Activated T-cell treated with anti-CD3 and anti-CD28 coated beads, Interleukin-2, amount 50 U/mL, for 1 hour (primary cell): ENCODE measurements at regions not wholly inside any gene's neighbourhood (a gene's known extent, or its start where the extent isn't known, plus 50 kb on each side); places are given as distances from the start of the nearest gene placed in this dataset.
"Not testable (repeated sequence)": the region's sequence is repeated elsewhere in the genome, so short reads cannot be mapped to it uniquely, and the experiment has no call there.

ENCODE experiments used
- DNase-seq: peaks from one replicate; pipeline ENCODE4 v3.0.0-alpha.2; 2020

DNA sequence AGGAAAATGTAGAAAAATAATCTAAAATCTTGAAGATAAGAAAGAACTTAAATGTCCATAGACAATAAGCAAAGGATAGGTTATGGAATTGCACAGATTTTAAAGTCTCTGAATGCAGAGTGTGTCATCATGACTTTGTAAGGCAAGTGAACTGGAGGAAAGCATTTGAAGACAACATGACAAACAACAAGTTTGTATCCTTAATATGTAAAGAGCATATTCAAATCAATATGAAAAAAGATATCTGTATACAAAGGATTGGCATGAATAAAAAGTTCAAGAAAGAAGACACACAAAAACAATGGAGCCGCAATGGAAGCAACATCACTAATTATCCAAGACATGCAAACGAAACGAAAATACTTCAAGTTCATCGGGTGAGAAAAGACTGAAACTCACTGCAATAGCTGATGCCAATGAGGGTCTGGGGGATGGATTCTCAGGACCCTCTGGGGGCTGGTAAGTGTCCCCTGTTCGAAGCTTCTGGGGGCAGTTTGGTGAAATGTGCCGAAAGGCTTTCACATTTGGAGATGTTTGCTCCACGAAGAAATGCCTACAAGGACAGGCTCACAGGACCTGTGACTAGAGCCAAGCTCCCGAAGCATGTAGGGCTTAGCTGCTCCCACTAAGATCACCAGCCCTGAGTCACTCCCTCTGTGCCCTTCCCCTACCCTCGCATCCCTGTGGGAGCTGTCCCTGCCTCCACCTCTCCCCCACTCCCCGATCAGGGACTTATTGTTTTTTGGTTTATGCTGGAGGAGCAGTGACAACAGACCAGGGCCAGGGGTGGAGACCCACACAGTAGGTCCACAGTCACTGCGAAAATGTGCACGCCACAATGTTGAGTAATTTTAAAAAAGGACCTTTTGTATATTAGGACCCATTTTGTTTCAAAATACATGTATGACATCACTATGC lies 345.7 kb upstream of the SFSWAP start:
- DNase-seq = no peak

DNA sequence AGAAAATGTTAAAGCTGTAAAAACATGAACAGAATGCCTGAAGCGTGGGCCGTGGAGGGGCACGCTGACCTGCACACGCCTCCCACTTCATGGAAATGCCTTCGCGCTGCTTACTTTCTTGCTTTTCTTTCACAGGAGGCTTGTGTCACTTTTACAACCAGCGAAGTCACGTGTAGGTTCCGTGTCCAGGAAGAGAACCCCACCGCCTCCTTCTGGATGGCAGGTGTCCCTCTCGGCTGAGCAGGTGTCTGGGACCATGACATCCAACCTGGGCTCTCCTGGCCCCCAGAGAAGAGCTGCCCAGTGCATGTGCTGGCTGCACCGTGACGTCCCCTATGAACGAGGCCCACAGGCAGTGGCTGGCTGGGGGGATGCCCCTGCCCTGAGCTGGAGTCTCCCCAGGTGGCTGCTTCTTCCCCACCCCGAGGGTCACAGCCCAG lies 345.0 kb upstream of the SFSWAP start:
- DNase-seq = no peak

GRCh38 chr12:131366261-131366871 lies 344.5 kb upstream of the SFSWAP start:
- DNase-seq = no peak

DNA sequence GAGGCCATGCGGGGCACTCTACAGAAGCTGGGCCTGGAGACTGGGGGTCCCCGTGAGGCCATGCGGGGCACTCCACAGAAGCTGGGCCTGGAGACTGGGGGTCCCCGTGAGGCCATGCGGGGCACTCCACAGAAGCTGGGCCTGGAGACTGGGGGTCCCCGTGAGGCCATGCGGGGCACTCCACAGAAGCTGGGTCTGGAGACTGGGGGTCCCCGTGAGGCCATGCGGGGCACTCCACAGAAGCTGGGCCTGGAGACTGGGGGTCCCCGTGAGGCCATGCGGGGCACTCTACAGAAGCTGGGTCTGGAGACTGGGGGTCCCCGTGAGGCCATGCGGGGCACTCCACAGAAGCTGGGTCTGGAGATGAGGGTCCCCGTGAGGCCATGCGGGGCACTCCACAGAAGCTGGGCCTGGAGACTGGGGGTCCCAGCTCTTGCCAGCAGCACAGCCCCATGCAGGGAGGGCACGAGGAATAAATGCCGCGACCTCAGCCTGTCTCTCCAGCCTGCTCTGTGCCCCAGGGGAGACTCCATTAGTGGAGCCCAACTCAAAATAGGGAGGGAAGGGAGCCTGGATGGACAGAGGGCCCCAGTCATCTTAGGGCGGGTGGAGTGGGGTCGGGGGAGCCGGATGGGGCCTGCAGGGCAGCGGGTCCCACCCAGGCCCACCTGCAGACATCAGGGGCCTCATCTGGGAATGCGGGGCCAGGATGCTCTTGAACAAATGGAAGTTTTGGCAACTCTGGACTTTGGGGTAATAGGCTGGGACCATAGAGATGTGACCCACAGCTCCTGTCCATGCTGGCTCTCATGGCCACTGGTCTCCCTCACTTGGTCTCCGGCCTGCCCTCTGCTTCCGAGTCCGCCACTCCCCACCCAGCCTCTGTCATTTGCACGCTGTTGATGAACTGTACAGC lies 343.6 kb upstream of the SFSWAP start:
- not testable (repeated sequence) for DNase-seq

DNA sequence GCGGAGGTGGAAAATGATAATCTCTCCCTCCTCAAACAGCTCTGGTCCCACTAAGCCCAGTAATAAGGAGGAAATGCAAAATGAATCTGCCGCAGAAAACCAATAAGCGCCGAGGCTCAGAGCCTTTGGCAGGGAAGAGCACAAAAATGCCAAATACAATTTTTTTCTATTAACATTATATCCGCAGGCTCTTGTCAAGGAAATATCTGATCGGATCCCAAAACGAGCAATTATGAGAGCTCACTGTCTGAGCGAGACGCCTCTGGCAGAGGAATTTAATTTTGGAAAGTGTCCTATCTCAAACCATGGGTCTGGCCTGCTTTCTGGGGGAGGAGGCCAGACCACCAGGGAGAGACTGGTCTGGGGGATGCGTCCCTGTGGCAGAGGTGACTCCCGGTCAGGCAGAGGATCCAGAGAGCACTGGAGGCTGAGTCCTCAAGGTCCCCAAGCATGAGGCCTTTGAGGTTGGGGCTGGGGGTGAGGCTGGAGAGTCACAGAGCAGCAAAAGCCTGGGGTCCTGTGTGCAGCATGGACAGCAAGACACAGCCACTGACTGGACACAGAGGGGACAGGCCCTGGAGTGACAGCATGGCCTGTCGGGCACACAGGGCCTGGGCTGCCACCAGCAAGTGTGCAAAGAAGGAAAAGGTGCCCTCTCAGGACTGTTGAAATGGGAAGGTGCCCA lies 342.8 kb upstream of the SFSWAP start:
- no peak for DNase-seq

GRCh38 chr12:131368668-131369071 lies 342.2 kb upstream of the SFSWAP start:
- no peak for DNase-seq

DNA sequence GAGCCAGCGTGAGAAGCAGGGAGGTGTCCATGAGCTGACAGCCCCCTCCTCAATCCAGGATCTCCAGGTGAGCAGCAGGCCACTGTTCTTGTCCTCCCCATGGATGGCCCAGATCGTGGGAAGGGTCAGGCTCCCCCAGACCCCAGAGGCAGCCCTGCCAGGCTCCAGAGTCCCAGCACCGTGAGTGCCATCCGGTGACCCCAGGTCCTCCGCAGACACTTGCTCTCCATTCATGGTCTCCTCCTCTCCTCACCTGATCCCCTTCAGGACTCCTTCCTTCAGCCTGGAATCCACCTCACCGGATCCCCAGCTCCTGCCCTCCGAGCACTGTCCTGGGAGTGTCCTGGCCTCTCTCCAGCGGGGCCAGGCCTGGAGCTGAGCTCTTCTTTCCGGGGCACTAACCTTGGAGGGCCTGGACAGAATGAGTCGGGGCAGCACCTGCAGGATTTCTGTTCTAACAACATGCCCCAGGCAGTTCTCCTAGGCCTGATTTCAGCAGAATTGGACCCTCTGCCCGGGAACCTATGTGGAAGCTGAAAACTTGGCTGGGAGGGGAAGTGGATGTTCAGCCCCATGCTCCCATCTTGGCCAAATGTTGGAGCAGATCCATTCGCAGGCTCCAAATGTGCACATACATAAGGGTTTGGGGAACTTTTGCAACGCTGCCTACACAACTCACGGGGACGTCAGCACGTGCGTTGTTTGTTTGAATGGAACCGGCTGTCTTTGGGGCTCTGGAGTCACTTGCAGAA lies 341.6 kb upstream of the SFSWAP start:
- no peak for DNase-seq

- DNase-seq = no peak
Measured at GRCh38 chr12:131370321-131370720, 340.6 kb upstream of the SFSWAP start.

GRCh38 chr12:131370791-131371347 lies 340.0 kb upstream of the SFSWAP start:
- DNase-seq = no peak

DNA sequence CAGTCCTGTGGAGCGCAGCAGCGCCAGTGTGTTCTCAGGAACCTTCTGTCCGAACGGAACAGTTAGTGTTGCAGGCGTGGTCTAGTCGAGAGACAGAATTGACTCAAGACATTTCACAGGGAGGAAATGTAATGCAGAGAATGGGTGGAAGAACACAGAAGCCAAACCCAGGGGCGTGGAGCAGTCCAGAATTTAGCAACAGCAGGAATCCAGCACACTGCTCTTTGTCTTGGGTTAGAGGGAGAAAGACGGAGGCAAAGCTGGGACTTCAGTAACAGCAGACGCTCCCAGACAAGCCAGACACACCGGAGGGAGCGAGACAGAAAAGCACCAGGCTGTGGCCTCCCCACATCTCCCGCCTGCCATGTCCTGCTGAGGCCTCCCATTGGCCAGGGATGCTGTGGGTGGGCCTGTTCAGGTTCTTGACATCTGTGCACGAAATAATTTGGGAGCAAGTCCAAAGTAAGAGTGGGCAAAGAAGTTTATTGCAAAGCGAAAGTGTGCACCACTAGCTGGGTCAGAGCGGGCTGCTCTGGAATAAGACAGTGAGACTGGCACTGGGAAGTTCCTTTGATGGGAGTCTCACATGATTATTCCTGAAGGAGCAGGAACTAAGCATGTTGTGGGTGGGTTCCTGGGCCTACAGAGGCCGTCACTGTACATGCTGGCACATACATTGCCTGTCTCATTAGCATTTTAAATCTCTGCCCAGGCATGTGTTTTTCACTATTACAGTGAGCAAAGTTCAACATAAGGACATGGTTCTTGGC lies 339.3 kb upstream of the SFSWAP start:
- no peak for DNase-seq

GRCh38 chr12:131372171-131372475 lies 338.8 kb upstream of the SFSWAP start:
- DNase-seq = no peak

GRCh38 chr12:131372706-131373195 lies 338.1 kb upstream of the SFSWAP start:
- no peak for DNase-seq

GRCh38 chr12:131375261-131375971 lies 335.5 kb upstream of the SFSWAP start:
- no peak for DNase-seq

DNA sequence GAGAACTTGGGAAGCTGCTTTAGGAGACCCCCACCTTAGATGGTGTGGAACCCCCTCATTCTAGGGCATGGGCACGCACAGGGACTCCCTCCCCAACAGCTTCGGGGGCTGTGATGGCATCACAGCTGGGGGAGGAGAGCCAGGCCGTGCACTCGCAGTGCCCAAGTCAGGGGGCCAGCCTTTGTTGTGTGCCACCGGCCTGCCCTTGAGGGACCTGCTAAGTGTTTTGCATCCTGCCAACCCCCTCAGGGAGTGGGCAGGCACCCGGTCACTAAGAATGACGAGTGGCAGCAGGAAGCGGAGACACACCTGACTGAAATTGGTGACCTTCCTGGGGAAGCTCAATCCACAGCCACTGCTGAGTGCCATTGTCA lies 334.9 kb upstream of the SFSWAP start:
- no peak for DNase-seq

DNA sequence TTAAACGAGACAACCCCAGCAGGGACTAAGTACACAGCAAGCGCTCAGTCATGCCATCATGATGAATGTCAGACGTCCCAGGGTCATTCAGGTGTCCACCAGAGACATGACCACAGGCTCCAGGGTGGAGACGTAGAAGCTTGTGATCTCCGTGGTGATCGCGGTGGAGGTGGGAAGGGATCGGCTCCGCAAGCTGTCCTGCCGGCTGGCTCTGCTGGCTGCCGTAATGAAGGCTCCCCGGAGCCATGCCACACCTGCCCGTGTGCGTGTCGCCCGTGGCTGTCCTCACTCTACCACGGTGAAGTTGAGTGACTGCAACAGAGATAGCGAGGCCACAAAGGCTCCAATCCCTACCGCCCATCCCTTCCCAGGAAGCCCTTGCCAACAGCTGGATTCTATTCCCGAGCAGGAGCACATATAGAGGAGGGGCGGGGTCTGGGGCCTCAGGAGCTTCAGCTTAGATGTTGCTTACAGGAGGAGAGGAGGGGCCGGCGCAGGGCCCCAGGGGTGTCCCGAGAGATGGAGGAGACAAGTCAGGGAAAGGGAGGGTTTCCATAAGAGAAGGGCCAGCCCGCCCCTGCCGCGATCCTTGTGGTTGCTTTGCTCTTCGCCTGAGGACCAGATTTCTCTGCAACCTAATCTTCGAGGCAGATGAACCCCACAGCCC lies 332.6 kb upstream of the SFSWAP start:
- DNase-seq = no peak

DNA sequence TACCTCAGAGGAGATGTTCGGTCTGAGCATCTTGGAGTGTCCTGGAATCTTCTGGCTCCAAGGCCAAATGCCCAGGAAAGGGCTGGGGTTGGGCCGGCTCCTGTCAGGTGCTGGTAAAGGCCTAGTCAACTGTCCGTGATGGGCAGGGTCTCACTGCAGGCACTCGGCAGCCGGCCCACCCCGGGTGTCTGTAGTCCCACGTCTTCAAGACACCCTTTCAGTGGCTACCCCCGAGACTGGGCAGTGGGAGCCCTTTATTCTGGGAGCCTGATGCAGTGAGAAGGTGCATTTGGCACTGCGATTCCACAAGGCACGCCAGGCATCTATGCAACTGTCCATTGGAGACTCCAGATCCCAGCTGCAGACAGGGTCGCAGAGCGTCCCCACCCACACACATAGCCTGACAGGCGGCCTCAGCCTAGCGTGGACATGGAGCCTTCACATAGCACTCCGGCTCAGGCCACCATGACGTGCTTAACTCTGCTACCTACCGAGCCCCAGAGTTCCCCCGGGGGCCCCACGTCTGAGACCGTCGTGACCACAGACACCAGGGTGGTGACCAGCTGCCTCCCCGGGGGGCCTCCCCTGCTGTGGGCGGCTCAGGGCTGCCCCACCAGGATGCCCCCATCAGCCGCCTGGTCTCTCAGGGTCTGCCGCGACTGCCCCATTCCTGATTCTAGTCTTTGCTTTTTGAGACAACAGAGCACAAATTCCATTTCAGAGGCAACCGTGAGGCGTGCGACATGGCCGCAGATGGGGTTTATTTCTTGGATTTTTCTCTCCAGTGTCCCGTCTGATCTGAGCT lies 331.8 kb upstream of the SFSWAP start:
- no peak for DNase-seq

DNA sequence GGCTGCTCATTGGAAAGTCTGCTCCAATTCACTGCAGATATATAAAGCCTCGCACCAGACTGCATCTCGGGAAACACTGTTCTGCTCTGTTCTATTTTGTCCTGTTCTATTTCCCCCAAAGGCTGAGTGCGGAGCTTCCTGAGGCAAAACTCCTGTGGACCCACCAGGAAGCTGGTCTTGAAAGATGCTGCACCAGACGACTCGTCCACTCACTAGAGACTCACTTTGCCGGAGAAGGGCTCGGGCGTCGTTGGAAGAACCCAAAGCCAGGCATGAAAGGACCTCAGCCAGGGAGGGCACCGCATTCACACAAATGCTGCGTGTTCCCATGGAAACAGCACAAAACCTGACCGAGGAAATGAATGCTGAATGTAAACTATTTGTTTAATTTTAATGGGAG lies 331.2 kb upstream of the SFSWAP start:
- no peak for DNase-seq

GRCh38 chr12:131380220-131380964 lies 330.5 kb upstream of the SFSWAP start:
- DNase-seq = no peak
